ENCODE measurements at regions not wholly inside any gene's neighbourhood (a gene's known extent, or its start where the extent isn't known, plus 50 kb on each side); places are given as distances from the start of the nearest gene placed in this dataset.

DNA sequence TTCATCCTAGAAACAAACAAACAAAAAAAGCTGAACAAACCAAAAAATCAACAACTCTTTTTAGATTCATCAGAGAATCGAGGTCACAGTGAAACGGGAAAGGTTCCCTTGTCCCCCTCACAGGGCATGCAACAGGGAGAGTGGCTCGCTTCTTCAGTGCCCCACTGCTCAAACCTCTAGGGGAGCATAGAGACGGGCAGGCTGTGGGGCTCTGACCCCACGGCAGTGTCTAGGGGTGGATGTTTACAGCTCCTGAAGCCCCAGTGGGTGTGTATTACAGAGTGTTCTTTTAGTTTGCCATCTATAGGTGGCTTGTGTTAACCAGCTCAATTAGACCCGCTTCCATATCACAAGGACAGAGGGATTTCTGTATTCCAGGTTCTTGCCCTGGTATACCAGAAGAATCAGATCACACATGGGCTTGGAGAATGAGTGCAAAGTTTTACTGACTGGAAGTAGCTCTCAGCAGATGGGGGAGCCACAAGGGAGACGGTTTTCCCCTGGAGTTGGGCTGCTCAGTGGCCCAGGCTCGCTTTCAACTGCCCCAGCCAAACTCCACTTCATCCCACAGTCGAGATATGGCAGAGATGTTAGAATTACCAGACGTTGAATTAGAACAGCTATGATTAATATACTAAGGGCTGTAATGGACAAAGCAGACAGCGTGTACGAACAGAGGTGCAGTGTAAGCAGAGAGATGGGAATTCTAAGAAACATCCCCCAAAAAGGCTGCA lies 192.6 kb upstream of the CST7 start:
- H3K36me3 ChIP-seq (ENCODE audit: control insufficient read depth, low read length) = no peaks in the 10 kb centered on the region
- no peaks in the 10 kb centered on the region for H3K9me3 ChIP-seq (ENCODE audit: control insufficient read depth, insufficient read depth, low read length)
- no peaks in the 10 kb centered on the region for H3K4me1 ChIP-seq (ENCODE audit: control insufficient read depth, low read length)
- peaks cover 6% of the 10 kb centered on the region for H3K27me3 ChIP-seq (ENCODE audit: control insufficient read depth, low read length)
- H3K79me2 ChIP-seq (ENCODE audit: control insufficient read depth, low read length) = no peaks in the 10 kb centered on the region
- no peak overlapping the region for H3K4me2 ChIP-seq (ENCODE audit: low read length)
- TF ChIP-seq EZH2phosphoT487 (IDR thresholded peaks at IDR 0.05; ENCODE audit: borderline replicate concordance, low read length) = no peak
- TF ChIP-seq, protein P1, sequence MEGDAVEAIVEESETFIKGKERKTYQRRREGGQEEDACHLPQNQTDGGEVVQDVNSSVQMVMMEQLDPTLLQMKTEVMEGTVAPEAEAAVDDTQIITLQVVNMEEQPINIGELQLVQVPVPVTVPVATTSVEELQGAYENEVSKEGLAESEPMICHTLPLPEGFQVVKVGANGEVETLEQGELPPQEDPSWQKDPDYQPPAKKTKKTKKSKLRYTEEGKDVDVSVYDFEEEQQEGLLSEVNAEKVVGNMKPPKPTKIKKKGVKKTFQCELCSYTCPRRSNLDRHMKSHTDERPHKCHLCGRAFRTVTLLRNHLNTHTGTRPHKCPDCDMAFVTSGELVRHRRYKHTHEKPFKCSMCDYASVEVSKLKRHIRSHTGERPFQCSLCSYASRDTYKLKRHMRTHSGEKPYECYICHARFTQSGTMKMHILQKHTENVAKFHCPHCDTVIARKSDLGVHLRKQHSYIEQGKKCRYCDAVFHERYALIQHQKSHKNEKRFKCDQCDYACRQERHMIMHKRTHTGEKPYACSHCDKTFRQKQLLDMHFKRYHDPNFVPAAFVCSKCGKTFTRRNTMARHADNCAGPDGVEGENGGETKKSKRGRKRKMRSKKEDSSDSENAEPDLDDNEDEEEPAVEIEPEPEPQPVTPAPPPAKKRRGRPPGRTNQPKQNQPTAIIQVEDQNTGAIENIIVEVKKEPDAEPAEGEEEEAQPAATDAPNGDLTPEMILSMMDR (IDR thresholded peaks at IDR 0.05; ENCODE audit: low read depth, low read length, poor library complexity, severe bottlenecking) = no peak
- no peaks in the 10 kb centered on the region for H3F3A ChIP-seq (ENCODE audit: control insufficient read depth, insufficient read depth)
- H3K4me3 ChIP-seq (ENCODE audit: low read length) = no peak overlapping the region
- H4K20me1 ChIP-seq (ENCODE audit: control insufficient read depth, insufficient read depth, low read depth, low read length) = no peaks in the 10 kb centered on the region
- no peaks in the 10 kb centered on the region for H3K9me2 ChIP-seq (replicated peaks; ENCODE audit: control insufficient read depth, low read length)
- H3K27ac ChIP-seq (ENCODE audit: low read depth, low read length) = no peak overlapping the region

DNA sequence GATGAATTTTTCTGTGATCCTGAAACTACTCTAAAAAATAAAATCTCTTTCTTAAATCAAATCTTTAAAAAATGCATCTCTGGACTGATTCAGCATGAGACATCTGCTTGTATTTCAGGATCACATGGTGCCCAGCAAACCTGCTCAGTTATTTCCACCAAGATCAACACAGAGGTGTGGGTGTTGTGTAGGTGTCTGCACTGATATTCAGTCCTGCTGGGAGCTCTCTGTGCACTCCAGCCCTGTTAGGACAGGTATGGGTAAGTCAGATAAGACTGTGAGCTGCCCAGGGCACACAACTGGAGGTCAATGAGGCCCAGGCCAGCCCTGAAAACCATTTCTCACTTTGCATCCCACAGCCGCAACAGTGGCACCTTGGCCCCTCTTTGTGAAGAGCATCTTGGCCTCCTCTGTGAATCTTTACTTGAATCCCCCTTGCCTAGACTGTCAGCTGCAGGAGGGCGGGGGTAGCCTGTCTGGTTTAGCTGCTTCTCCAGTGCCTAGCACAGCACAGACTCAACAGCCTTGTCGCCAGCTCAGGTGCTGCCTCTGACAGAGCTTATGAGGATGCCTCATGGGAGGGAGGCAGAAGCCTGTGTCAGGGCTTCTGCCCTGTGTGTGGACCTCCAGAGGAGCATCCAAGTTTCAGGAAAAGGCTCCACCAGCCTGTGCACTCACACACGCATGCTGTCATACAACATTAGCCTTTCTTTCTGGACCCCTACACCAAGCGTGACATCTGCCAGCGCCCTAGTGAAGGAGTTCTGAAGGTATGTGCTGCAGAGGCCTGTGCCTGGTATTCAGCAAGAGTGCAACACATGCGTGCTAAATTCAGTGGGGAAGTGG lies 187.6 kb upstream of the CST7 start:
- Histone ChIP-seq H3K36me3 (ENCODE audit: control insufficient read depth, low read length) (no peaks in the 10 kb centered on the region), H3K79me2 (ENCODE audit: control insufficient read depth, low read length) (no peaks in the 10 kb centered on the region), H3K27me3 (ENCODE audit: control insufficient read depth, low read length) (no peaks in the 10 kb centered on the region), H3K4me2 (ENCODE audit: low read length) (no peak overlapping the region), H3K4me1 (ENCODE audit: control insufficient read depth, low read length) (0 out of 2 replicates have a peak, but pooled peaks cover 3% of the 10 kb centered on the region), H3K4me3 (ENCODE audit: low read length) (no peak overlapping the region), H3F3A (ENCODE audit: control insufficient read depth, insufficient read depth) (no peaks in the 10 kb centered on the region), H4K20me1 (ENCODE audit: control insufficient read depth, insufficient read depth, low read depth, low read length) (no peaks in the 10 kb centered on the region), H3K27ac (ENCODE audit: low read depth, low read length) (no peak overlapping the region), H3K9me2 (replicated peaks; ENCODE audit: control insufficient read depth, low read length) (no peaks in the 10 kb centered on the region), H3K9me3 (ENCODE audit: control insufficient read depth, insufficient read depth, low read length) (no peaks in the 10 kb centered on the region)
- TF ChIP-seq EZH2phosphoT487 (IDR thresholded peaks at IDR 0.05; ENCODE audit: borderline replicate concordance, low read length) = no peak
- TF ChIP-seq, protein P1 (IDR thresholded peaks at IDR 0.05; ENCODE audit: low read depth, low read length, poor library complexity, severe bottlenecking) = no peak

DNA sequence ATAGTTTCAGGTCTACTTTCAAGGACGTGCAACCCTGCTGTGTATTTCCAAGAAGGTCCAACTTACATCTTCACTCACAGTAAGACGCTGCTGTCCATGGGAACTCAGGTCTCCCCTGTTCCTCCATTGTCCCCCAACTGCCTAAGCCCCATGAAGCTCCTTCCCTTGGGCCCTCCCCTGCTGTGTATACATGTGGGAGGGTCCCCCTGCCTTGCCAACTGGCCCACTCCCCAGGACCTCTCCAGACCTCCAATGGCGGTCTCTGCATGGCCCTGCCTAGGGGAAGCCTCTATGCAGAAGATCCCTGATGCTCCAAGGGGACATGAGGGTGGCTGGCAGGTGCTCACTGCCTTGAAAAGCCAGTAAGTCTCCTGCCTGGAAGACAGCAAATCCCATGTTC lies 186.7 kb upstream of the CST7 start:
- H3K27me3 ChIP-seq (ENCODE audit: control insufficient read depth, low read length) = no peaks in the 10 kb centered on the region
- no peak for TF ChIP-seq EZH2phosphoT487 (IDR thresholded peaks at IDR 0.05; ENCODE audit: borderline replicate concordance, low read length)
- TF ChIP-seq, protein P1 (IDR thresholded peaks at IDR 0.05; ENCODE audit: low read depth, low read length, poor library complexity, severe bottlenecking) = no peak
- no peaks in the 10 kb centered on the region for H4K20me1 ChIP-seq (ENCODE audit: control insufficient read depth, insufficient read depth, low read depth, low read length)
- H3K79me2 ChIP-seq (ENCODE audit: control insufficient read depth, low read length) = no peaks in the 10 kb centered on the region
- H3K4me2 ChIP-seq (ENCODE audit: low read length) = no peak overlapping the region
- no peaks in the 10 kb centered on the region for H3K9me2 ChIP-seq (replicated peaks; ENCODE audit: control insufficient read depth, low read length)
- H3F3A ChIP-seq (ENCODE audit: control insufficient read depth, insufficient read depth) = no peaks in the 10 kb centered on the region
- 0 out of 2 replicates have a peak, but pooled peaks cover 3% of the 10 kb centered on the region for H3K4me1 ChIP-seq (ENCODE audit: control insufficient read depth, low read length)
- no peaks in the 10 kb centered on the region for H3K9me3 ChIP-seq (ENCODE audit: control insufficient read depth, insufficient read depth, low read length)
- no peaks in the 10 kb centered on the region for H3K36me3 ChIP-seq (ENCODE audit: control insufficient read depth, low read length)
- no peak overlapping the region for H3K4me3 ChIP-seq (ENCODE audit: low read length)
- H3K27ac ChIP-seq (ENCODE audit: low read depth, low read length) = no peak overlapping the region

All from DOHH2 (cell line).